Liver (tissue), 8 donors: ENCODE measurements at regions not wholly inside any gene's neighbourhood (a gene's known extent, or its start where the extent isn't known, plus 50 kb on each side); places are given as distances from the start of the nearest gene placed in this dataset.

ENCODE experiments used
- DNase-seq: peaks from one replicate; pipeline ENCODE4 v3.0.0-alpha.2; 2017; ENCODE audit warnings: low spot score
- H3K27ac ChIP-seq, 2 donors: one replicate each; pipeline ENCODE4 v1.7.0; 2013; ENCODE audit warnings: inconsistent platforms in 2 of 2, low read length in 2 of 2, control low read depth in 1 of 2, low read depth in 1 of 2, mild to moderate bottlenecking in 1 of 2
- H3K27me3 ChIP-seq, 4 donors: one replicate each; pipeline versions ENCODE4 v1.6.1 to v1.7.0; 2013; ENCODE audit warnings: low read length in 3 of 4, inconsistent platforms in 1 of 4, mild to moderate bottlenecking in 1 of 4, moderate library complexity in 1 of 4; ENCODE audit not compliant: control insufficient read depth in 4 of 4, insufficient read depth in 4 of 4
- H3K36me3 ChIP-seq, 4 donors: one replicate each; pipeline versions ENCODE4 v1.6.1 to v1.7.0; 2013; ENCODE audit warnings: low read length in 3 of 4, mild to moderate bottlenecking in 3 of 4, low read depth in 1 of 4, moderate library complexity in 1 of 4; ENCODE audit not compliant: control insufficient read depth in 4 of 4, insufficient read depth in 3 of 4
- H3K4me1 ChIP-seq, 4 donors: one replicate each; pipeline versions ENCODE4 v1.6.1 to v1.7.0; 2013; ENCODE audit warnings: low read length in 3 of 4, mild to moderate bottlenecking in 3 of 4, moderate library complexity in 1 of 4; ENCODE audit not compliant: control insufficient read depth in 4 of 4, insufficient read depth in 4 of 4
- H3K4me3 ChIP-seq, 3 donors: one replicate each; pipeline versions ENCODE4 v1.6.1 to v1.7.0; 2013; ENCODE audit warnings: low read length in 3 of 3, control low read depth in 1 of 3, low read depth in 1 of 3, mild to moderate bottlenecking in 1 of 3
- H3K9ac ChIP-seq, 2 donors: one replicate each; pipeline ENCODE4 v1.7.0; 2013; ENCODE audit warnings: low read length in 2 of 2, mild to moderate bottlenecking in 2 of 2, moderate library complexity in 2 of 2, control low read depth in 1 of 2, low read depth in 1 of 2
- H3K9me3 ChIP-seq, 4 donors: one replicate each; pipeline versions ENCODE4 v1.6.1 to v1.7.0; 2013; ENCODE audit warnings: low read length in 3 of 4; ENCODE audit not compliant: control insufficient read depth in 4 of 4
- CTCF ChIP-seq: fragments of 150-350 bp; IDR thresholded peaks from 2 replicates; pipeline ENCODE4 v1.5.1; 2017; ENCODE audit warnings: improper control_type of control experiment, low read depth, low read length; ENCODE audit not compliant: missing input control
- EGR1 ChIP-seq, 2 donors: IDR thresholded peaks; 2 replicates each; pipeline ENCODE4 v1.6.1; 2016 to 2018; ENCODE audit warnings: antibody characterized with exemption in 2 of 2, low read depth in 2 of 2
- FOXA1 ChIP-seq: IDR thresholded peaks from 2 replicates; pipeline ENCODE4 v1.6.1; 2016; ENCODE audit warnings: antibody characterized with exemption
- FOXA2 ChIP-seq: IDR thresholded peaks from 2 replicates; pipeline ENCODE4 v1.6.1; 2016; ENCODE audit warnings: antibody characterized with exemption
- GABPA ChIP-seq, 2 donors: IDR thresholded peaks in 1 of 2; conservative IDR thresholded peaks in 1 of 2; 2 replicates each; pipeline ENCODE4 v1.6.1; 2016; ENCODE audit warnings: antibody characterized with exemption in 2 of 2, mild to moderate bottlenecking in 1 of 2, moderate library complexity in 1 of 2
- HNF4A ChIP-seq, 2 donors: conservative IDR thresholded peaks; 2 replicates each; pipeline ENCODE4 v1.6.1; 2016; ENCODE audit warnings: antibody characterized with exemption in 2 of 2, mild to moderate bottlenecking in 2 of 2
- HNF4G ChIP-seq: IDR thresholded peaks from 2 replicates; pipeline ENCODE4 v1.6.1; 2016; ENCODE audit warnings: antibody characterized with exemption
- JUND ChIP-seq, 2 donors: IDR thresholded peaks; 2 replicates each; pipeline ENCODE4 v1.6.1; 2016; ENCODE audit warnings: antibody characterized with exemption in 2 of 2
- MAX ChIP-seq: IDR thresholded peaks from 2 replicates; pipeline ENCODE4 v1.6.1; 2016; ENCODE audit warnings: antibody characterized with exemption
- NR2F2 ChIP-seq: IDR thresholded peaks from 2 replicates; pipeline ENCODE4 v1.6.1; 2016; ENCODE audit warnings: antibody characterized with exemption
- RAD21 ChIP-seq, 2 donors: IDR thresholded peaks; 2 replicates each; pipeline ENCODE4 v1.6.1; 2016; ENCODE audit warnings: antibody characterized with exemption in 2 of 2, mild to moderate bottlenecking in 2 of 2
- RXRA ChIP-seq, 2 donors: IDR thresholded peaks; 2 replicates each; pipeline ENCODE4 v1.6.1; 2017 to 2018; ENCODE audit warnings: antibody characterized with exemption in 2 of 2, mild to moderate bottlenecking in 1 of 2
- SP1 ChIP-seq: IDR thresholded peaks from 2 replicates; pipeline ENCODE4 v1.6.1; 2018; ENCODE audit warnings: antibody characterized with exemption, mild to moderate bottlenecking
- TAF1 ChIP-seq: conservative IDR thresholded peaks from 2 replicates; pipeline ENCODE4 v1.6.1; 2016; ENCODE audit warnings: antibody characterized with exemption, mild to moderate bottlenecking
- YY1 ChIP-seq: IDR thresholded peaks from 2 replicates; pipeline ENCODE4 v1.6.1; 2016; ENCODE audit warnings: antibody characterized with exemption, mild to moderate bottlenecking
- WGBS: extraction: QIAGEN DNeasy Blood & Tissue Kit; methylation state at CpG from one replicate; pipeline ENCODE4 v1.1.7; 2013; 5-methylcytosine and 5-hydroxymethylcytosine counted together
- TF ChIP-seq, protein P1 (sequence below): IDR thresholded peaks from 2 replicates; pipeline ENCODE4 v1.6.1; 2016; ENCODE audit warnings: antibody characterized with exemption, mild to moderate bottlenecking
- TF ChIP-seq, protein P2 (sequence below): IDR thresholded peaks from 2 replicates; pipeline ENCODE4 v1.6.1; 2016; ENCODE audit warnings: antibody characterized with exemption
- TF ChIP-seq, protein P3 (sequence below): IDR thresholded peaks from 2 replicates; pipeline ENCODE4 v1.6.1; 2016; ENCODE audit warnings: antibody characterized with exemption
- donor health status: healthy.
- donor health status: healthy.
- donor health status: healthy.
- donor health status: healthy.
- donor health status: healthy.

- no peak overlapping the region for H3K4me3 ChIP-seq
- no peak overlapping the region for H3K27ac ChIP-seq
- no peaks in the 10 kb centered on the region for H3K27me3 ChIP-seq
- H3K9me3 ChIP-seq: no peaks in the 10 kb centered on the region
- peak; percentile 27 for DNase-seq
- TF ChIP-seq EGR1 (IDR thresholded peaks at IDR 0.05; ENCODE audit: low read depth in 2 of 2) (no peak), FOXA2 (no peak)
- TF ChIP-seq, protein P1, sequence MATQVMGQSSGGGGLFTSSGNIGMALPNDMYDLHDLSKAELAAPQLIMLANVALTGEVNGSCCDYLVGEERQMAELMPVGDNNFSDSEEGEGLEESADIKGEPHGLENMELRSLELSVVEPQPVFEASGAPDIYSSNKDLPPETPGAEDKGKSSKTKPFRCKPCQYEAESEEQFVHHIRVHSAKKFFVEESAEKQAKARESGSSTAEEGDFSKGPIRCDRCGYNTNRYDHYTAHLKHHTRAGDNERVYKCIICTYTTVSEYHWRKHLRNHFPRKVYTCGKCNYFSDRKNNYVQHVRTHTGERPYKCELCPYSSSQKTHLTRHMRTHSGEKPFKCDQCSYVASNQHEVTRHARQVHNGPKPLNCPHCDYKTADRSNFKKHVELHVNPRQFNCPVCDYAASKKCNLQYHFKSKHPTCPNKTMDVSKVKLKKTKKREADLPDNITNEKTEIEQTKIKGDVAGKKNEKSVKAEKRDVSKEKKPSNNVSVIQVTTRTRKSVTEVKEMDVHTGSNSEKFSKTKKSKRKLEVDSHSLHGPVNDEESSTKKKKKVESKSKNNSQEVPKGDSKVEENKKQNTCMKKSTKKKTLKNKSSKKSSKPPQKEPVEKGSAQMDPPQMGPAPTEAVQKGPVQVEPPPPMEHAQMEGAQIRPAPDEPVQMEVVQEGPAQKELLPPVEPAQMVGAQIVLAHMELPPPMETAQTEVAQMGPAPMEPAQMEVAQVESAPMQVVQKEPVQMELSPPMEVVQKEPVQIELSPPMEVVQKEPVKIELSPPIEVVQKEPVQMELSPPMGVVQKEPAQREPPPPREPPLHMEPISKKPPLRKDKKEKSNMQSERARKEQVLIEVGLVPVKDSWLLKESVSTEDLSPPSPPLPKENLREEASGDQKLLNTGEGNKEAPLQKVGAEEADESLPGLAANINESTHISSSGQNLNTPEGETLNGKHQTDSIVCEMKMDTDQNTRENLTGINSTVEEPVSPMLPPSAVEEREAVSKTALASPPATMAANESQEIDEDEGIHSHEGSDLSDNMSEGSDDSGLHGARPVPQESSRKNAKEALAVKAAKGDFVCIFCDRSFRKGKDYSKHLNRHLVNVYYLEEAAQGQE: no peak
- H3K36me3 ChIP-seq: no peaks in the 10 kb centered on the region
- H3K9ac ChIP-seq: no peak overlapping the region
- 85% methylated on average over 21 of the region's 21 CpGs for WGBS
- H3K4me1 ChIP-seq: no peaks in the 10 kb centered on the region
Measured at GRCh38 chr22:48942698-48943566, 884.7 kb downstream of the BRD1 start.

DNA sequence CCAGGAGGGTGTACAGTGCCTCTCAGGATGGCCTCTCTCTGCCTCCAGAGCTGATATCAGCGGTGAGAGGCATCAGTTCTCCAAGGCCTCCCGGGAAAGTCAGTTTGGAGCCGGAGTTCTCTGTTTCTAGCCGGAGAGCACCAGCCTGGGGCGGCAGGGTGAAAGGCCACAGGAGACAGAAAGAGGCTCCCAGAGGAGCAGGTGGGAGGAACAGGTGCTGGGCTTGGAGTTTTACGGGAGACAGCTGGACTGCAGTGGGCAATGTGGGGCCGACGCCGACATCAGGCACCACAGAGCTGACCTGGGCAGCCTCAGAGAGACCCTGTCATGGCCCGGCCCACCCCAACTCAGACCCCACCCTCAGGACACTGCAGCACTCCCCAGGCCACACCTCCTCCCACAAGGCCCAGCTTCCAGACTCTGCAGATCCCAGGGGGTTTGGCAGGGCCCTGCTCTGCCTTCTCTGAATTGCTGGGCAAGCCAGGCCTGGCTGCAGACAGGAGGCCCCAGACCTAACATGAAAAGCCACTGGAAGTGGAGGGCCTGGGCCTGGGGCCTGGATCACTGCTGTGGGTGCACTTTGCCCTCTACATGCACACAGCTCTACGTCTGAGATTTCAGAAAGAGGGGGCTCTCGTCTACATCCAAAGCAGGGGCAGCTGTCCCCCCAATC is 885.6 kb downstream of the BRD1 start:
- no peak overlapping the region for H3K9ac ChIP-seq
- no peaks in the 10 kb centered on the region for H3K27me3 ChIP-seq
- TF ChIP-seq HNF4G: no peak
- no peak for TF ChIP-seq TAF1
- TF ChIP-seq, protein P1: no peak
- no peak for TF ChIP-seq MAX
- TF ChIP-seq, protein P2, sequence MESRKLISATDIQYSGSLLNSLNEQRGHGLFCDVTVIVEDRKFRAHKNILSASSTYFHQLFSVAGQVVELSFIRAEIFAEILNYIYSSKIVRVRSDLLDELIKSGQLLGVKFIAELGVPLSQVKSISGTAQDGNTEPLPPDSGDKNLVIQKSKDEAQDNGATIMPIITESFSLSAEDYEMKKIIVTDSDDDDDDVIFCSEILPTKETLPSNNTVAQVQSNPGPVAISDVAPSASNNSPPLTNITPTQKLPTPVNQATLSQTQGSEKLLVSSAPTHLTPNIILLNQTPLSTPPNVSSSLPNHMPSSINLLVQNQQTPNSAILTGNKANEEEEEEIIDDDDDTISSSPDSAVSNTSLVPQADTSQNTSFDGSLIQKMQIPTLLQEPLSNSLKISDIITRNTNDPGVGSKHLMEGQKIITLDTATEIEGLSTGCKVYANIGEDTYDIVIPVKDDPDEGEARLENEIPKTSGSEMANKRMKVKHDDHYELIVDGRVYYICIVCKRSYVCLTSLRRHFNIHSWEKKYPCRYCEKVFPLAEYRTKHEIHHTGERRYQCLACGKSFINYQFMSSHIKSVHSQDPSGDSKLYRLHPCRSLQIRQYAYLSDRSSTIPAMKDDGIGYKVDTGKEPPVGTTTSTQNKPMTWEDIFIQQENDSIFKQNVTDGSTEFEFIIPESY: no peak
- TF ChIP-seq GABPA (IDR thresholded peaks at IDR 0.05 in 1 of 2, conservative IDR thresholded peaks at IDR 0.05 in 1 of 2): no peak
- no peak for TF ChIP-seq SP1
- TF ChIP-seq FOXA2: no peak
- TF ChIP-seq, protein P3, sequence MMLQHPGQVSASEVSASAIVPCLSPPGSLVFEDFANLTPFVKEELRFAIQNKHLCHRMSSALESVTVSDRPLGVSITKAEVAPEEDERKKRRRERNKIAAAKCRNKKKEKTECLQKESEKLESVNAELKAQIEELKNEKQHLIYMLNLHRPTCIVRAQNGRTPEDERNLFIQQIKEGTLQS: no peak
- TF ChIP-seq HNF4A (conservative IDR thresholded peaks at IDR 0.05): no peak
- no peak for TF ChIP-seq EGR1 (IDR thresholded peaks at IDR 0.05; ENCODE audit: low read depth in 2 of 2)
- no peak for TF ChIP-seq YY1
- no peak for TF ChIP-seq RXRA (IDR thresholded peaks at IDR 0.05)
- TF ChIP-seq NR2F2: no peak
- TF ChIP-seq FOXA1: no peak
- TF ChIP-seq RAD21 (IDR thresholded peaks at IDR 0.05): no peak
- no peak for TF ChIP-seq CTCF
- TF ChIP-seq JUND (IDR thresholded peaks at IDR 0.05): no peak
- no peaks in the 10 kb centered on the region for H3K9me3 ChIP-seq
- DNase-seq: peak; percentile 31
- no peak overlapping the region for H3K4me3 ChIP-seq
- no peaks in the 10 kb centered on the region for H3K4me1 ChIP-seq
- 80% methylated on average over 12 of the region's 12 CpGs for WGBS
- no peak overlapping the region for H3K27ac ChIP-seq
- no peaks in the 10 kb centered on the region for H3K36me3 ChIP-seq
